ENCODE measurements at regions not wholly inside any gene's neighbourhood (a gene's known extent, or its start where the extent isn't known, plus 50 kb on each side); places are given as distances from the start of the nearest gene placed in this dataset.

DNA sequence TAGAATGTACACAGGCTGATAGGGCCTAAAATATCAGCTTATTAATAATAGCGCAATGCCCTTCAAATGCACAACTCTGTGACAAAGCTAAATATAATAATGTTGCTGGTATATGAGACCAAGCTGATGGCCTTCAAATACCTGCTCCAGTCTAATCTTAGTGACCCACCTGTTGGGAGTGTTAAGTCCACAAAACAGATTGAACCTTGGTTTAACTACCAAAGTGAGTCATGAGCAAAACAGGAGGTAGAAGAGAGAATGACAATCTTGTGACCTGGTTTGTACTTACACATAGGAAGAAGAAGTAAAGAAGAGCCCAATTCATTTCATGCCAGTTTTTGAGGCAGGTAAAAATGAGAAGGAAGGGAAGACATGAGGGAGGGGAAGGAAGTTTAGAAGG is 295.0 kb downstream of the NR4A2 start:
- DNase-seq (ENCODE audit: low read depth) = no peak

DNA sequence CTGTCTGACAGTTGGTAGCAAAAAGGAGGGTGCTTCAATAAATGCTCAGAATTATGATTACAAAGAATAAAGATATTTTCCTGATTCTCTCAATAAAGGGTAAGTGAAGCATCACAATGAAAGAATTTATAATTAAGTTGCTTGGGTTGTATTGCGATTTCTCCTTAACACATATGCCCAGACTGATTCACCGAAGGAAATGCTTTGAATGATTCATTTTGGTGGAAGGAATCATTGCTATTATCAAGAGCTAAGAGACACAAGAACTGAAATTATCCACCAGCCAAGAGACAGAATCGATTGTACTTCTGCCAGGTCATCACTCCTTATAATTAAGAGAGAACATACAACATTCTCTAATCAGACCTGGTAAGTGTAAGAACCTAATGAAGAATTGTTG is 301.4 kb downstream of the NR4A2 start:
- H3K4me3 ChIP-seq (ENCODE audit: low read depth, low read length) = no peak overlapping the region
- DNase-seq (ENCODE audit: low read depth) = no peak
- TF ChIP-seq, protein P1, sequence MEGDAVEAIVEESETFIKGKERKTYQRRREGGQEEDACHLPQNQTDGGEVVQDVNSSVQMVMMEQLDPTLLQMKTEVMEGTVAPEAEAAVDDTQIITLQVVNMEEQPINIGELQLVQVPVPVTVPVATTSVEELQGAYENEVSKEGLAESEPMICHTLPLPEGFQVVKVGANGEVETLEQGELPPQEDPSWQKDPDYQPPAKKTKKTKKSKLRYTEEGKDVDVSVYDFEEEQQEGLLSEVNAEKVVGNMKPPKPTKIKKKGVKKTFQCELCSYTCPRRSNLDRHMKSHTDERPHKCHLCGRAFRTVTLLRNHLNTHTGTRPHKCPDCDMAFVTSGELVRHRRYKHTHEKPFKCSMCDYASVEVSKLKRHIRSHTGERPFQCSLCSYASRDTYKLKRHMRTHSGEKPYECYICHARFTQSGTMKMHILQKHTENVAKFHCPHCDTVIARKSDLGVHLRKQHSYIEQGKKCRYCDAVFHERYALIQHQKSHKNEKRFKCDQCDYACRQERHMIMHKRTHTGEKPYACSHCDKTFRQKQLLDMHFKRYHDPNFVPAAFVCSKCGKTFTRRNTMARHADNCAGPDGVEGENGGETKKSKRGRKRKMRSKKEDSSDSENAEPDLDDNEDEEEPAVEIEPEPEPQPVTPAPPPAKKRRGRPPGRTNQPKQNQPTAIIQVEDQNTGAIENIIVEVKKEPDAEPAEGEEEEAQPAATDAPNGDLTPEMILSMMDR (IDR thresholded peaks at IDR 0.05; ENCODE audit: insufficient read depth, low read length, poor library complexity, severe bottlenecking) = no peak
- H3K36me3 ChIP-seq (ENCODE audit: control insufficient read depth, insufficient read depth, low read length) = no peaks in the 10 kb centered on the region
- no peaks in the 10 kb centered on the region for H3K27me3 ChIP-seq (ENCODE audit: control insufficient read depth, insufficient read depth, low read length)

More for the DNA sequence above, 295.0 kb downstream of the NR4A2 start:
- TF ChIP-seq, protein P1 (IDR thresholded peaks at IDR 0.05; ENCODE audit: insufficient read depth, low read length, poor library complexity, severe bottlenecking) = no peak
- Histone ChIP-seq H3K4me3 (ENCODE audit: low read depth, low read length) (no peak overlapping the region), H3K27me3 (ENCODE audit: control insufficient read depth, insufficient read depth, low read length) (no peaks in the 10 kb centered on the region), H3K36me3 (ENCODE audit: control insufficient read depth, insufficient read depth, low read length) (no peaks in the 10 kb centered on the region)

DNA sequence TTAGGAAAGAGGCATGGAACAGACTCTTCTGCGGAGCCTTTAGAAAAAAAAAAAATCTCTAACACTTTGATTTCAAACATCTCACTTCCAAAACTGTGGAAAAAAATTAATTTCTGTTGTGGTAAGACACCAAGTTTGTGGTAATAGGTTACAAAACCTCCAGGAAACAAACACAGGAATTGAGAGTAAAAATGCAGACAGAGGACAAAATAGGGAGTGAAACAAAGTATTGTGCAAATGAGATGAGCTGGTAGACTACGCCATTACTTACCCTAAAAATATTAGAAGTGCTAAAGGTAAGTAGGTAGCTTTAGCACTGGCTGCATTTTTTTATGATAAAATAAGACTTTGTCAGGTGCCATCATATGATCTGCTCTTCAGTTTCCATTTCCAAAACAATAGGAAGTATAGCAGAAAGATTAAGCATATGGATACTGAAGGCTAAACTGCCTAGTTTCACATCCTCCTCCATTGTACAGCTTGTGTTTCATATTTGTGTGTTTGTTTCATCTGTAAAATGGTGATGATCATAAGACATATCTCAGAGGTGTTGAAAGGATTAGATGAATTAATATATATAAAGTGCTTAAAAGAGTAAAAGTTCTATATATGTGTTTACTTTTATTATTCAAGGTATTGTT is 309.2 kb downstream of the NR4A2 start:
- TF ChIP-seq, protein P1 (IDR thresholded peaks at IDR 0.05; ENCODE audit: insufficient read depth, low read length, poor library complexity, severe bottlenecking) = no peak
- Histone ChIP-seq H3K4me3 (ENCODE audit: low read depth, low read length) (no peak overlapping the region), H3K27me3 (ENCODE audit: control insufficient read depth, insufficient read depth, low read length) (no peaks in the 10 kb centered on the region), H3K36me3 (ENCODE audit: control insufficient read depth, insufficient read depth, low read length) (no peaks in the 10 kb centered on the region)
- no peak for DNase-seq (ENCODE audit: low read depth)

DNA sequence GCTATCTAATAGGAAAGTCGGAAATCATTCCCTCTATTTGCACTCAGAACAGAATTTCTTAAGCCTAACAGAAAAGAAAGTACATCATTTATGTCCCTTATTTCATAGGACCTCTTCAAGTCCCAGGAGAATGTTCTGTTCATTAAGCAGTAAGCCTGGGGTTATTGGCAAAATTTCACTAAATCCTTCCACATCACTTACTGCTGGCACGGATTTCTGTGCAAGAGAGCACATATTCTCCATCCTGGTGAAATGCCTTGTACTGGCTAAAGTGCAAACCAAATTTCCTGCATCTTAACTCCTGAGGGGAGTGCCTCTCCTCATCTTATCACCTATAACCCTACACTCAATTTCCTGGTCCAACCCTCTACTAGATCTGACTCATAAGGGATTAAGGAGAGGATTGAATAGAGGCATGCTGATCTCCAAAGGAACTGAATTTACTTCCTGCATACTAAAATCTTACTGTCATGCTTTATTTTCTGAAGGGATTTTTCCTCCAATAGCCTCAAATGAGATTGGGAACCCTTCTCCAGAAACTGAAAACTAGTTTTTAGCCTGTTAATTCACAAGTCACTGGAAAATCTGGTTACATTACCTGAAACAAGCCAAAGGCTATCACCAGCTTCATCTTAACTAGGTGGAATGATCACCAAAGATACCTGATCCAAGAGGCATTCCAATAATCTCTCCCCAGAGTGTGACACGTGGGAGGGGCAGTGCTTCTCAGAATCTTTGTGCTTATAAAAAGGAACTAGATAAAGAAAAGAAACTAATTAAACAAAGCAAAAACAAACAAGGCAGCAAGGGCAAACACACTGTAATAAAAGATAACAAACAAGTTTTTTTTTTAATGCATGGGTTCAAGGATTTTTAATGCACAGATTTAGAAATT is 311.1 kb downstream of the NR4A2 start:
- no peak for DNase-seq (ENCODE audit: low read depth)
- Histone ChIP-seq H3K27me3 (ENCODE audit: control insufficient read depth, insufficient read depth, low read length) (no peaks in the 10 kb centered on the region), H3K4me3 (ENCODE audit: low read depth, low read length) (no peak overlapping the region), H3K36me3 (ENCODE audit: control insufficient read depth, insufficient read depth, low read length) (no peaks in the 10 kb centered on the region)
- TF ChIP-seq, protein P1 (IDR thresholded peaks at IDR 0.05; ENCODE audit: insufficient read depth, low read length, poor library complexity, severe bottlenecking) = no peak

DNA sequence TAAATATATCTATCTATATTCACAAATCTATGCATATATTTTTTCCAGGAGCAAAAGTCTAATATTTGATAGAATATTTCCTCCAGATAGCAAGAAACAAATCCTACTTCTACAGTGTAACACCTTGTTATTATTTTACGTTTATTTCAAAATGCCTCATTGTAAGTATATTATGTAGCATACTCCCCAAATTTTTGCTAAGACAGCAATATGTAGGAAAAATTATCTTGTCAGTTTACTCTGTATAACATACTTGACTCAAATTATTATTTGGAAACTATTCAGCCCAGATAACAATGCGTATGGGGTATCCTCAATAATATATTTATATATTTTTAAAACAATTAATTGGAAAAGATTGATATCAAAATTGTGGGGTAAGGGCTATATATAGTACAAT is 313.2 kb downstream of the NR4A2 start:
- Histone ChIP-seq H3K27me3 (ENCODE audit: control insufficient read depth, insufficient read depth, low read length) (no peaks in the 10 kb centered on the region), H3K4me3 (ENCODE audit: low read depth, low read length) (no peak overlapping the region), H3K36me3 (ENCODE audit: control insufficient read depth, insufficient read depth, low read length) (no peaks in the 10 kb centered on the region)
- TF ChIP-seq, protein P1 (IDR thresholded peaks at IDR 0.05; ENCODE audit: insufficient read depth, low read length, poor library complexity, severe bottlenecking) = no peak
- no peak for DNase-seq (ENCODE audit: low read depth)
